ENCODE measurements at regions not wholly inside any gene's neighbourhood (a gene's known extent, or its start where the extent isn't known, plus 50 kb on each side); places are given as distances from the start of the nearest gene placed in this dataset.

- TF ChIP-seq EZH2 (optimal IDR thresholded peaks at IDR 0.05; ENCODE audit: low read depth, low read length), result no peak
- TF ChIP-seq CTCF (IDR thresholded peaks at IDR 0.05; ENCODE audit: low read length), result no peak
Measured at GRCh38 chr2:180728928-180729559, 251.4 kb upstream of the UBE2E3 start.
